GM23338 (cell line): ENCODE measurements at regions not wholly inside any gene's neighbourhood (a gene's known extent, or its start where the extent isn't known, plus 50 kb on each side); places are given as distances from the start of the nearest gene placed in this dataset.

Experiments
- ATAC-seq: fragments of 200-7000 bp; cut with Tn5 transposase; 3 replicates; pipeline ENCODE4 v1.9.1; 2020
- DNase-seq: peaks from one replicate; pipeline ENCODE4 v3.0.0-alpha.2; 2015; ENCODE audit warnings: low spot score
- H2AFZ ChIP-seq: fragments of 200-600 bp; sonication (generic); 2 replicates; pipeline ENCODE4 v1.8.0; 2016; ENCODE audit warnings: antibody characterized with exemption, mild to moderate bottlenecking, moderate library complexity
- H3F3A ChIP-seq: fragments of 200-600 bp; sonication (generic); replicated peaks from 2 replicates; pipeline ENCODE4 v1.8.0; 2017; ENCODE audit warnings: antibody characterized with exemption, mixed run types, low read depth
- H3K27ac ChIP-seq: fragments of 200-600 bp; sonication (generic); 2 replicates; pipeline ENCODE4 v1.6.1; 2016; ENCODE audit warnings: low read depth
- H3K27me3 ChIP-seq: fragments of 200-600 bp; sonication (generic); 2 replicates; pipeline ENCODE4 v1.8.0; 2016; ENCODE audit warnings: mild to moderate bottlenecking, mixed run types, moderate library complexity; ENCODE audit not compliant: insufficient read depth
- H3K36me3 ChIP-seq: fragments of 200-600 bp; sonication (generic); 2 replicates; pipeline ENCODE4 v1.8.0; 2016; ENCODE audit warnings: mild to moderate bottlenecking; ENCODE audit not compliant: insufficient read depth
- H3K4me1 ChIP-seq: fragments of 200-600 bp; sonication (generic); 2 replicates; pipeline ENCODE4 v1.8.0; 2016; ENCODE audit warnings: mild to moderate bottlenecking, moderate library complexity; ENCODE audit not compliant: insufficient read depth
- H3K4me2 ChIP-seq: fragments of 200-600 bp; sonication (generic); 2 replicates; pipeline ENCODE4 v1.7.1; 2017; ENCODE audit warnings: mixed run types
- H3K4me3 ChIP-seq: fragments of 200-600 bp; sonication (generic); 2 replicates; pipeline ENCODE4 v1.6.1; 2016; ENCODE audit warnings: mixed run types
- H3K79me2 ChIP-seq: fragments of 200-600 bp; sonication (generic); replicated peaks from 2 replicates; pipeline ENCODE4 v1.8.0; 2017; ENCODE audit warnings: mild to moderate bottlenecking; ENCODE audit not compliant: insufficient read depth
- H3K9me2 ChIP-seq: fragments of 200-600 bp; sonication (generic); 2 replicates; pipeline ENCODE4 v1.8.0; 2017; ENCODE audit not compliant: insufficient read depth
- H4K20me1 ChIP-seq: fragments of 200-600 bp; sonication (generic); replicated peaks from 2 replicates; pipeline ENCODE4 v1.8.0; 2017; ENCODE audit warnings: mild to moderate bottlenecking; ENCODE audit not compliant: insufficient read depth
- H3K27ac Mint-ChIP-seq: 2 replicates; pipeline ENCODE4 v1.8.0; 2020; ENCODE audit warnings: inconsistent platforms, mild to moderate bottlenecking, moderate library complexity, mixed read lengths
- H3K27me3 Mint-ChIP-seq: 3 replicates; pipeline ENCODE4 v1.8.0; 2022; ENCODE audit warnings: low read depth, mild to moderate bottlenecking, moderate library complexity, mixed read lengths, inconsistent platforms; ENCODE audit not compliant: insufficient read depth, poor library complexity
- H3K36me3 Mint-ChIP-seq: 3 replicates; pipeline ENCODE4 v1.8.0; 2021; ENCODE audit warnings: low read depth, mild to moderate bottlenecking, inconsistent platforms, moderate library complexity, mixed read lengths
- H3K4me1 Mint-ChIP-seq: 3 replicates; pipeline ENCODE4 v1.8.0; 2020; ENCODE audit warnings: mild to moderate bottlenecking, inconsistent platforms, mixed read lengths
- H3K4me3 Mint-ChIP-seq: 3 replicates; pipeline ENCODE4 v1.8.0; 2021; ENCODE audit warnings: moderate library complexity, mild to moderate bottlenecking, inconsistent platforms, mixed read lengths
- H3K9me3 Mint-ChIP-seq: 3 replicates; pipeline ENCODE4 v1.8.0; 2020; ENCODE audit warnings: moderate library complexity, mild to moderate bottlenecking, inconsistent platforms, mixed read lengths
- ETS1 ChIP-seq: IDR thresholded peaks from 2 replicates; pipeline ENCODE4 v1.6.1; 2016; ENCODE audit warnings: antibody characterized with exemption
- EZH2phosphoT487 ChIP-seq: fragments of 200-600 bp; sonication (generic); IDR thresholded peaks from one replicate; pipeline ENCODE4 v1.8.1; 2018; ENCODE audit warnings: antibody characterized with exemption; ENCODE audit not compliant: unreplicated experiment
- NANOG ChIP-seq: IDR thresholded peaks from 2 replicates; pipeline ENCODE4 v1.6.1; 2016; ENCODE audit warnings: antibody characterized with exemption, borderline replicate concordance
- ZNF462 ChIP-seq: fragments of 250-450 bp; sonication (Bioruptor Pico); IDR thresholded peaks from 2 replicates; pipeline ENCODE4 v1.5.0; 2020; ENCODE audit warnings: mild to moderate bottlenecking, moderate library complexity

DNA sequence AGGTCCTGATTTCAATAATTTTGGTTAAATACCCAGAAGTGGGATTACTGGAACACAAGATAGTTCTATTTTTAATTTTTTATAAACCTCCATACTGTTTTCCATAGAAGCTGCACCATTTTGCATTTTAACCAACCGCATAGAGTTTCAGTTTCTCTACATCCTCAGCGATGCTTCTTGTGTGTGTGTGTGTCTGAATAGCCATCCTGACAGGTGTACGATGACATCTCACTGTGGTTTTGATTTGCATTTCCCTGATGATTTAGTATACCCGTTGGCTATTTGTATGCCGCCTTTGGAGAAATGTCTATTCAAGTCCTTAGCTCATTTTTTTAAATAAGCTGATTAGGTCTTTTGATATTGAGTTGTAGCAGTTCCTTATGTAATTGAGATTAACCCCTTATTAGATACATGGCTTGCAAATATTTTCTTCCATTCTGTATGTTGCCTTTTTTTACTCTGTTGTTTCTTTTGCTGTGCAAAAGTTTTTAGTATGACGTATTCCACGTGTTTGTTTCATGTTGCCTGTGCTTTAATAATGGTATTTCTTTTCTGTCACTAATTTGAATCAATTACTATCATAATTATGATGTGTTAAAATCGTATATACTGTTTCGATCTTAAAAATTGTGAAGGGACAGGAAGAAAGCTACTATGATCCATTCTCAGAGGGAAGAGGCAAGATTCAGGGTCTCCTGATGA, 227.2 kb upstream of the MON1B start (continued):
- TF ChIP-seq ZNF462 (CRISPR knock-in tag) = no peak
- no peak for TF ChIP-seq EZH2phosphoT487
- no peak for TF ChIP-seq NANOG
- TF ChIP-seq ETS1 = no peak

DNA sequence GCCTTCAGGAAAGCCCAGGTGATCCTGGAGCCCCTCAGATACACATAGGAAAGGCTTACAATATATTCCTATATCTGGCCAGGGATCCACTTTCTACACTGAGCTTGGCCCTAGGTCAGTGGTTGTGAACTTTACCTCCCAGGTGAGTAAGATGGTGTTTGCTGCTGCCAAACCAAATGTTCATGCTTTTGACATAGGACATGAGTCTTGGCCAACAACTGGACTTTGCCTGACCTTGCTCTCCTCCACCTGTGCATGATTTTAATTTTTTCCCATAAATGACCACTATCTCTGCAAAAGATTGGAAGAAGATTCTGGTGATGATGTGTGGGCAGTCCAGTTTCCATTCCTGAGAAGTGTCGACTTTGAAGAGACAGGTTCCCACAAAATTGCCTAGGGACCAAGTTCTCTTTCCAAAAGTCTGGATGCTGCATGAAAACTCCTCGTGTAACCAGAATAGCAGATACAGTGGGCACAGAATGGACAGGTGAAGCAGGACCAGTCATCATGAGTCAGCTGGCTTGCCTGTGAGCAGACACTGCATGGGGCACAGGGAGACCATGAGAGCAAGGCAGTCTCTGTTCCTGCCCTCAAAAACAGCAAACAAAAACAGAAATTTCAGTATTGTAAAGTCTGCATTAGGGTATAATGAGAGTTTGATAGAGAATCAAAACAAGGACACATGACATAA, 226.4 kb upstream of the MON1B start:
- no peak for ATAC-seq
- TF ChIP-seq ZNF462 (CRISPR knock-in tag) (no peak), NANOG (no peak)

More for the DNA sequence above, 226.4 kb upstream of the MON1B start:
- H3K36me3 ChIP-seq = no peaks in the 10 kb centered on the region
- no peak overlapping the region for H2AFZ ChIP-seq
- H3K79me2 ChIP-seq = no peaks in the 10 kb centered on the region
- no peak overlapping the region for H3K4me3 ChIP-seq
- Mint-ChIP-seq H3K9me3 (peaks cover 52% of the 10 kb centered on the region), H3K27ac (no peak overlapping the region), H3K36me3 (no peaks in the 10 kb centered on the region; the same call in 1 of the 3 replicates), H3K4me1 (no peaks in the 10 kb centered on the region), H3K4me3 (no peak overlapping the region), H3K27me3 (no peaks in the 10 kb centered on the region)
- no peaks in the 10 kb centered on the region for H3K4me1 ChIP-seq
- H3K27ac ChIP-seq = no peak overlapping the region
- H3K4me2 ChIP-seq = no peak overlapping the region
- H3K27me3 ChIP-seq = no peaks in the 10 kb centered on the region
- no peaks in the 10 kb centered on the region for H4K20me1 ChIP-seq
- DNase-seq = no peak
- peaks cover 2% of the 10 kb centered on the region; the same call in 1 of the 2 replicates for H3K9me2 ChIP-seq
- no peaks in the 10 kb centered on the region for H3F3A ChIP-seq
